GM23338 (cell line): ENCODE measurements at regions not wholly inside any gene's neighbourhood (a gene's known extent, or its start where the extent isn't known, plus 50 kb on each side); places are given as distances from the start of the nearest gene placed in this dataset.

Experiments
- ATAC-seq: fragments of 200-7000 bp; cut with Tn5 transposase; 3 replicates; pipeline ENCODE4 v1.9.1; 2020
- DNase-seq: peaks from one replicate; pipeline ENCODE4 v3.0.0-alpha.2; 2015; ENCODE audit warnings: low spot score
- H2AFZ ChIP-seq: fragments of 200-600 bp; sonication (generic); 2 replicates; pipeline ENCODE4 v1.8.0; 2016; ENCODE audit warnings: antibody characterized with exemption, mild to moderate bottlenecking, moderate library complexity
- H3F3A ChIP-seq: fragments of 200-600 bp; sonication (generic); replicated peaks from 2 replicates; pipeline ENCODE4 v1.8.0; 2017; ENCODE audit warnings: antibody characterized with exemption, mixed run types, low read depth
- H3K27ac ChIP-seq: fragments of 200-600 bp; sonication (generic); 2 replicates; pipeline ENCODE4 v1.6.1; 2016; ENCODE audit warnings: low read depth
- H3K27me3 ChIP-seq: fragments of 200-600 bp; sonication (generic); 2 replicates; pipeline ENCODE4 v1.8.0; 2016; ENCODE audit warnings: mild to moderate bottlenecking, mixed run types, moderate library complexity; ENCODE audit not compliant: insufficient read depth
- H3K36me3 ChIP-seq: fragments of 200-600 bp; sonication (generic); 2 replicates; pipeline ENCODE4 v1.8.0; 2016; ENCODE audit warnings: mild to moderate bottlenecking; ENCODE audit not compliant: insufficient read depth
- H3K4me1 ChIP-seq: fragments of 200-600 bp; sonication (generic); 2 replicates; pipeline ENCODE4 v1.8.0; 2016; ENCODE audit warnings: mild to moderate bottlenecking, moderate library complexity; ENCODE audit not compliant: insufficient read depth
- H3K4me2 ChIP-seq: fragments of 200-600 bp; sonication (generic); 2 replicates; pipeline ENCODE4 v1.7.1; 2017; ENCODE audit warnings: mixed run types
- H3K4me3 ChIP-seq: fragments of 200-600 bp; sonication (generic); 2 replicates; pipeline ENCODE4 v1.6.1; 2016; ENCODE audit warnings: mixed run types
- H3K79me2 ChIP-seq: fragments of 200-600 bp; sonication (generic); replicated peaks from 2 replicates; pipeline ENCODE4 v1.8.0; 2017; ENCODE audit warnings: mild to moderate bottlenecking; ENCODE audit not compliant: insufficient read depth
- H3K9me2 ChIP-seq: fragments of 200-600 bp; sonication (generic); 2 replicates; pipeline ENCODE4 v1.8.0; 2017; ENCODE audit not compliant: insufficient read depth
- H4K20me1 ChIP-seq: fragments of 200-600 bp; sonication (generic); replicated peaks from 2 replicates; pipeline ENCODE4 v1.8.0; 2017; ENCODE audit warnings: mild to moderate bottlenecking; ENCODE audit not compliant: insufficient read depth
- H3K27ac Mint-ChIP-seq: 2 replicates; pipeline ENCODE4 v1.8.0; 2020; ENCODE audit warnings: inconsistent platforms, mild to moderate bottlenecking, moderate library complexity, mixed read lengths
- H3K27me3 Mint-ChIP-seq: 3 replicates; pipeline ENCODE4 v1.8.0; 2022; ENCODE audit warnings: low read depth, mild to moderate bottlenecking, moderate library complexity, mixed read lengths, inconsistent platforms; ENCODE audit not compliant: insufficient read depth, poor library complexity
- H3K36me3 Mint-ChIP-seq: 3 replicates; pipeline ENCODE4 v1.8.0; 2021; ENCODE audit warnings: low read depth, mild to moderate bottlenecking, inconsistent platforms, moderate library complexity, mixed read lengths
- H3K4me1 Mint-ChIP-seq: 3 replicates; pipeline ENCODE4 v1.8.0; 2020; ENCODE audit warnings: mild to moderate bottlenecking, inconsistent platforms, mixed read lengths
- H3K4me3 Mint-ChIP-seq: 3 replicates; pipeline ENCODE4 v1.8.0; 2021; ENCODE audit warnings: moderate library complexity, mild to moderate bottlenecking, inconsistent platforms, mixed read lengths
- H3K9me3 Mint-ChIP-seq: 3 replicates; pipeline ENCODE4 v1.8.0; 2020; ENCODE audit warnings: moderate library complexity, mild to moderate bottlenecking, inconsistent platforms, mixed read lengths
- EZH2 ChIP-seq: fragments of 200-600 bp; sonication (generic); IDR thresholded peaks from one replicate; pipeline ENCODE4 v1.8.0; 2017; ENCODE audit warnings: antibody characterized with exemption, mild to moderate bottlenecking, low read depth; ENCODE audit not compliant: unreplicated experiment
- EZH2phosphoT487 ChIP-seq: fragments of 200-600 bp; sonication (generic); IDR thresholded peaks from one replicate; pipeline ENCODE4 v1.8.1; 2018; ENCODE audit warnings: antibody characterized with exemption; ENCODE audit not compliant: unreplicated experiment
- NANOG ChIP-seq: IDR thresholded peaks from 2 replicates; pipeline ENCODE4 v1.6.1; 2016; ENCODE audit warnings: antibody characterized with exemption, borderline replicate concordance
- POLR2AphosphoS5 ChIP-seq: IDR thresholded peaks from 2 replicates; pipeline ENCODE4 v1.6.1; 2016; ENCODE audit warnings: antibody characterized with exemption, low read depth
- STAT1 ChIP-seq: IDR thresholded peaks from one replicate; pipeline ENCODE4 v1.6.1; 2016; ENCODE audit warnings: antibody characterized with exemption; ENCODE audit not compliant: unreplicated experiment
- ZNF331 ChIP-seq: fragments of 250-450 bp; sonication (Bioruptor Pico); IDR thresholded peaks from 2 replicates; pipeline ENCODE4 v1.5.0; 2020; ENCODE audit warnings: low read depth, mild to moderate bottlenecking, moderate library complexity
- ZNF462 ChIP-seq: fragments of 250-450 bp; sonication (Bioruptor Pico); IDR thresholded peaks from 2 replicates; pipeline ENCODE4 v1.5.0; 2020; ENCODE audit warnings: mild to moderate bottlenecking, moderate library complexity
- TF ChIP-seq, protein P1 (sequence below), 2 experiments: fragments of 200-600 bp in 1 of 2; sonication (generic) in 1 of 2; conservative IDR thresholded peaks; 2 replicates each; pipeline versions ENCODE4 v1.5.1 to v1.6.1; 2016 to 2017; ENCODE audit warnings: antibody characterized with exemption in 2 of 2, low read depth in 2 of 2, mild to moderate bottlenecking in 2 of 2, moderate library complexity in 1 of 2
- TF ChIP-seq, protein P2 (sequence below): IDR thresholded peaks from 2 replicates; pipeline ENCODE4 v1.6.1; 2016; ENCODE audit warnings: antibody characterized with exemption

DNA sequence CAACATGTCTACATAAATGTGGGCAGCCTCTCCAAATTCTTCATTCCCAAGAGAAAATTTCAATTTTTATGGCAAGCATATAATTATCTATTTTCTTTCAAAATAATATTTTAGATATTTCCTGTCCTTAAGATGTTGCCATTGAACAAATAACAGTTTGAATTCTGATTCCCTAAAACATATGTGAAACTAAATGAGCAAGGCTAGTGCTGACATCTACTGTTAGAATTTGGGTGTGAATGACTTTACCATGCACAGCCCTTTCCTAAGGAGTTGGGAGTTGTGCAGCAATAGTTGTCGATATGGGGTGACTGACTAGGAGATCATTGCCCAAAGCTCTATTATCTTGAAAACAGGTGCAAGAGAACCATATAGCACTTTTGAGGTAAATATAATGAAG, 108.2 kb upstream of the SLC38A4 start:
- Mint-ChIP-seq H3K4me1 (peaks cover 4% of the 10 kb centered on the region; the same call in 2 of the 3 replicates), H3K4me3 (no peak overlapping the region), H3K27ac (no peak overlapping the region), H3K36me3 (peaks cover 10% of the 10 kb centered on the region), H3K27me3 (no peaks in the 10 kb centered on the region), H3K9me3 (peaks cover 15% of the 10 kb centered on the region)
- TF ChIP-seq POLR2AphosphoS5, result no peak
- TF ChIP-seq, protein P1, sequence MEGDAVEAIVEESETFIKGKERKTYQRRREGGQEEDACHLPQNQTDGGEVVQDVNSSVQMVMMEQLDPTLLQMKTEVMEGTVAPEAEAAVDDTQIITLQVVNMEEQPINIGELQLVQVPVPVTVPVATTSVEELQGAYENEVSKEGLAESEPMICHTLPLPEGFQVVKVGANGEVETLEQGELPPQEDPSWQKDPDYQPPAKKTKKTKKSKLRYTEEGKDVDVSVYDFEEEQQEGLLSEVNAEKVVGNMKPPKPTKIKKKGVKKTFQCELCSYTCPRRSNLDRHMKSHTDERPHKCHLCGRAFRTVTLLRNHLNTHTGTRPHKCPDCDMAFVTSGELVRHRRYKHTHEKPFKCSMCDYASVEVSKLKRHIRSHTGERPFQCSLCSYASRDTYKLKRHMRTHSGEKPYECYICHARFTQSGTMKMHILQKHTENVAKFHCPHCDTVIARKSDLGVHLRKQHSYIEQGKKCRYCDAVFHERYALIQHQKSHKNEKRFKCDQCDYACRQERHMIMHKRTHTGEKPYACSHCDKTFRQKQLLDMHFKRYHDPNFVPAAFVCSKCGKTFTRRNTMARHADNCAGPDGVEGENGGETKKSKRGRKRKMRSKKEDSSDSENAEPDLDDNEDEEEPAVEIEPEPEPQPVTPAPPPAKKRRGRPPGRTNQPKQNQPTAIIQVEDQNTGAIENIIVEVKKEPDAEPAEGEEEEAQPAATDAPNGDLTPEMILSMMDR (conservative IDR thresholded peaks at IDR 0.05; ENCODE audit: low read depth in 2 of 2), result peak; percentile 60 to 71
- Histone ChIP-seq H3K9me2 (no peaks in the 10 kb centered on the region; the same call in 1 of the 2 replicates), H3K4me1 (no peaks in the 10 kb centered on the region), H3K79me2 (no peaks in the 10 kb centered on the region), H3K4me3 (no peak overlapping the region), H3F3A (no peaks in the 10 kb centered on the region), H2AFZ (no peak overlapping the region), H4K20me1 (no peaks in the 10 kb centered on the region), H3K36me3 (no peaks in the 10 kb centered on the region), H3K27me3 (no peaks in the 10 kb centered on the region), H3K4me2 (no peak overlapping the region), H3K27ac (no peak overlapping the region)
- DNase-seq (peak; percentile 59), ATAC-seq (peak; percentile 74)

- Histone ChIP-seq H3K4me1 (no peaks in the 10 kb centered on the region), H3K4me2 (no peak overlapping the region), H3K27ac (no peak overlapping the region), H4K20me1 (no peaks in the 10 kb centered on the region), H3K9me2 (no peaks in the 10 kb centered on the region; the same call in 1 of the 2 replicates), H3K36me3 (no peaks in the 10 kb centered on the region), H3K27me3 (no peaks in the 10 kb centered on the region), H3K79me2 (no peaks in the 10 kb centered on the region), H3F3A (no peaks in the 10 kb centered on the region), H2AFZ (no peak overlapping the region), H3K4me3 (no peak overlapping the region)
- Mint-ChIP-seq H3K9me3 (peaks cover 15% of the 10 kb centered on the region), H3K27me3 (no peaks in the 10 kb centered on the region), H3K4me1 (peaks cover 4% of the 10 kb centered on the region; the same call in 2 of the 3 replicates), H3K27ac (no peak overlapping the region), H3K36me3 (peaks cover 10% of the 10 kb centered on the region), H3K4me3 (no peak overlapping the region)
- DNase-seq, result no peak
- no peak for ATAC-seq
- TF ChIP-seq, protein P2, sequence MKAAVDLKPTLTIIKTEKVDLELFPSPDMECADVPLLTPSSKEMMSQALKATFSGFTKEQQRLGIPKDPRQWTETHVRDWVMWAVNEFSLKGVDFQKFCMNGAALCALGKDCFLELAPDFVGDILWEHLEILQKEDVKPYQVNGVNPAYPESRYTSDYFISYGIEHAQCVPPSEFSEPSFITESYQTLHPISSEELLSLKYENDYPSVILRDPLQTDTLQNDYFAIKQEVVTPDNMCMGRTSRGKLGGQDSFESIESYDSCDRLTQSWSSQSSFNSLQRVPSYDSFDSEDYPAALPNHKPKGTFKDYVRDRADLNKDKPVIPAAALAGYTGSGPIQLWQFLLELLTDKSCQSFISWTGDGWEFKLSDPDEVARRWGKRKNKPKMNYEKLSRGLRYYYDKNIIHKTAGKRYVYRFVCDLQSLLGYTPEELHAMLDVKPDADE, result no peak
- TF ChIP-seq ZNF331 (CRISPR knock-in tag) (no peak), ZNF462 (CRISPR knock-in tag) (no peak), POLR2AphosphoS5 (no peak), STAT1 (no peak), NANOG (no peak), EZH2phosphoT487 (no peak), EZH2 (no peak)
- TF ChIP-seq, protein P1 (conservative IDR thresholded peaks at IDR 0.05; ENCODE audit: low read depth in 2 of 2), result no peak
Observed at GRCh38 chr12:46934374-46935111, 108.7 kb upstream of the SLC38A4 start.
